Calu3 (cell line): ENCODE measurements at regions not wholly inside any gene's neighbourhood (a gene's known extent, or its start where the extent isn't known, plus 50 kb on each side); places are given as distances from the start of the nearest gene placed in this dataset.

ENCODE experiments used
- BruUV-seq: library from RNA; stranded (reverse); fragments of 400-500 nt; replicated peaks from 2 replicates; lab custom pipeline; 2021; lab: Mats Ljungman, UMichigan
- CTCF ChIA-PET: fragments of 300-600 bp; sonication (Branson Sonifier 250); formaldehyde crosslinking; loops from one replicate; lab custom pipeline; 2022; ENCODE audit warnings: antibody characterized with exemption; lab: Charles Lee
- DNase-seq: peaks from one replicate; pipeline ENCODE4 v3.0.0; 2022
- H3K27ac Mint-ChIP-seq: one replicate; pipeline ENCODE4 v1.8.0; 2022; ENCODE audit warnings: mixed read lengths; ENCODE audit not compliant: unreplicated experiment
- H3K27me3 Mint-ChIP-seq: one replicate; pipeline ENCODE4 v1.8.0; 2022; ENCODE audit warnings: mixed read lengths; ENCODE audit not compliant: unreplicated experiment
- H3K36me3 Mint-ChIP-seq: one replicate; pipeline ENCODE4 v1.8.0; 2022; ENCODE audit warnings: mild to moderate bottlenecking, moderate library complexity, mixed read lengths; ENCODE audit not compliant: insufficient read depth, unreplicated experiment
- H3K4me1 Mint-ChIP-seq: one replicate; pipeline ENCODE4 v1.8.0; 2022; ENCODE audit warnings: mild to moderate bottlenecking, low read depth, mixed read lengths; ENCODE audit not compliant: unreplicated experiment
- H3K4me3 Mint-ChIP-seq: one replicate; pipeline ENCODE4 v1.8.0; 2022; ENCODE audit warnings: mild to moderate bottlenecking, low read depth, moderate library complexity, mixed read lengths; ENCODE audit not compliant: unreplicated experiment
- H3K9me3 Mint-ChIP-seq: one replicate; pipeline ENCODE4 v1.8.0; 2022; ENCODE audit warnings: low read depth, mixed read lengths; ENCODE audit not compliant: unreplicated experiment
- CTCF ChIP-seq: fragments of 200-600 bp; IDR thresholded peaks from one replicate; pipeline ENCODE4 v1.8.0; 2022; ENCODE audit warnings: antibody characterized with exemption; ENCODE audit not compliant: unreplicated experiment
- intact Hi-C: fragments of 100-400 bp; cut with micrococcal nuclease; formaldehyde crosslinking; loops from one replicate; pipeline ENCODE4 v1.10.0; 2022; ENCODE audit not compliant: unreplicated experiment

- no peak for DNase-seq
- intact Hi-C loops: no loop called here
- CTCF ChIA-PET: no interaction called here
- no peak overlapping the region for H3K4me3 Mint-ChIP-seq
- no peaks in the 10 kb centered on the region for H3K27me3 Mint-ChIP-seq
- no peaks in the 10 kb centered on the region for H3K4me1 Mint-ChIP-seq
- H3K27ac Mint-ChIP-seq: no peak overlapping the region
- TF ChIP-seq CTCF: no peak
- BruUV-seq: no TSS peak
- no peaks in the 10 kb centered on the region for H3K36me3 Mint-ChIP-seq
- H3K9me3 Mint-ChIP-seq: no peaks in the 10 kb centered on the region
These were observed 310.2 kb upstream of the FIGN start for GRCh38 chr2:164046040-164046439.

GRCh38 chr2:164044622-164045021 lies 308.8 kb upstream of the FIGN start:
- Mint-ChIP-seq H3K36me3 (no peaks in the 10 kb centered on the region), H3K27me3 (no peaks in the 10 kb centered on the region), H3K4me1 (no peaks in the 10 kb centered on the region), H3K9me3 (no peaks in the 10 kb centered on the region), H3K4me3 (no peak overlapping the region), H3K27ac (no peak overlapping the region)
- intact Hi-C loops: no loop called here
- DNase-seq: no peak
- TF ChIP-seq CTCF: no peak
- CTCF ChIA-PET: interaction anchor here (0.7 kb wide), 1 partner anchor 1894 kb away, joined by 3 read pairs; no protein-coding TSS in a partner anchor
- no TSS peak for BruUV-seq

- Mint-ChIP-seq H3K36me3 (no peaks in the 10 kb centered on the region), H3K9me3 (no peaks in the 10 kb centered on the region), H3K4me3 (no peak overlapping the region), H3K27ac (no peak overlapping the region), H3K4me1 (no peaks in the 10 kb centered on the region), H3K27me3 (no peaks in the 10 kb centered on the region)
- no TSS peak for BruUV-seq
- intact Hi-C loops: no loop called here
- CTCF ChIA-PET: no interaction called here
- TF ChIP-seq CTCF: no peak
- no peak for DNase-seq
These were observed 303.5 kb upstream of the FIGN start for GRCh38 chr2:164039270-164039669.

- no peak for TF ChIP-seq CTCF
- no peak for DNase-seq
- Mint-ChIP-seq H3K36me3 (no peaks in the 10 kb centered on the region), H3K4me3 (no peak overlapping the region), H3K9me3 (no peaks in the 10 kb centered on the region), H3K27ac (no peak overlapping the region), H3K27me3 (no peaks in the 10 kb centered on the region), H3K4me1 (no peaks in the 10 kb centered on the region)
- intact Hi-C loops: no loop called here
- CTCF ChIA-PET: no interaction called here
- BruUV-seq: no TSS peak
These were observed 297.2 kb upstream of the FIGN start for GRCh38 chr2:164032995-164033394.
